Esophagus squamous epithelium (tissue), 4 donors: ENCODE measurements at regions not wholly inside any gene's neighbourhood (a gene's known extent, or its start where the extent isn't known, plus 50 kb on each side); places are given as distances from the start of the nearest gene placed in this dataset.

ENCODE experiments used
- CTCF ChIP-seq, 6 experiments: fragments of 450-650 bp in 4 of 6; fragments of 200-600 bp in 2 of 6; sonication (generic) in 2 of 6; IDR thresholded peaks; one replicate each; pipeline ENCODE4 v1.5.1; 2016 to 2019; ENCODE audit warnings: antibody characterized with exemption in 6 of 6, mild to moderate bottlenecking in 4 of 6, moderate library complexity in 4 of 6
- POLR2A ChIP-seq, 4 donors: fragments of 450-650 bp; IDR thresholded peaks; one replicate each; pipeline ENCODE4 v1.6.1; 2017; ENCODE audit warnings: antibody characterized with exemption in 4 of 4, mild to moderate bottlenecking in 4 of 4, moderate library complexity in 3 of 4

- TF ChIP-seq POLR2A (IDR thresholded peaks at IDR 0.05) (no peak), CTCF (IDR thresholded peaks at IDR 0.05) (no peak)
Observed at GRCh38 chr1:96934282-96934681, 212.7 kb downstream of the PTBP2 start.
